HPDE6-E6E7 (cell line): ENCODE measurements at regions not wholly inside any gene's neighbourhood (a gene's known extent, or its start where the extent isn't known, plus 50 kb on each side); places are given as distances from the start of the nearest gene placed in this dataset.

ENCODE experiments used
- DNase-seq: peaks from one replicate; pipeline ENCODE4 v3.0.0; 2011; ENCODE audit warnings: missing footprints; ENCODE audit errors: extremely low spot score

DNA sequence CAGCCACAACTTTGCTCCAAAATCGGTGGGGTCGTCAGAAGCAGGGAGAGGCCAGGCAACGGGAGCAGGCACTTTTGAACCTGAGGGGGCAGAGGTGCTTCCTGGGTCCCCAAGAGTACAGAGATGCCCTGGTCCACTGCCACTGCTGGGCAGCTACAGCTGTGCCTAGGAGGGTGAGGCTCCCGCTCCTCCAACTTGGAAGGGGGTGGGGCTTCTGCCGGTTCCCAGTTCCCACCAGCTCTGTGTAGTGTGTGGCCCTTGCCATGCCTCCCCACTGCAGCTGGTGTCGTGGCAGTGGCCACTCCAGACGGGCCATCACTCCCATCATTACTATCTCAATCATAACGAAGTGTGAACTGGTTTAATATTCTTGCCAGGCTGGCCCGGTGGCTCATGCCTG is 1496.3 kb downstream of the PCDH7 start:
- DNase-seq = no peak

- DNase-seq = no peak
Observed at GRCh38 chr4:32219306-32220075, 1499.3 kb downstream of the PCDH7 start.

- peak; percentile 28 for DNase-seq
Observed at GRCh38 chr4:32226204-32226603, 1506.0 kb downstream of the PCDH7 start.

- DNase-seq = no peak
Observed at GRCh38 chr4:32226733-32227132, 1506.6 kb downstream of the PCDH7 start.

DNA sequence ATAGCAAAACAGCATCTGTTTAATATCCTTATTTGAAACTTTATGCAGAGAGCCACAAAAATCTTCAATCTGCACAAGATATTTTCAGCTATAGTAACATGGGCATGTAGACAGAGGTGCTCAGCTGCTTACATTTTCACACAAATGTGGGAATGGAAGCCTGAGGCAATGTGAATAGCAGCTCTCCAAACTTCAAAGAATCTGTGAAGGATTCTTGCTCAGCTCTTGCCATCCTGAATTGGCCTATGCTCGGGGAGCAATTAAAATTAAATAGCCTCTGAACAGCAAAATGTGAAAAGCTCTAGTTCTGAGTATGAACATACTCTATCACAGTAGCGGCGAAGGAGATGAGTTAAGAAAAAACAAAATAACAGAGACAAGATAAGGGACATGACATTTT is 1523.8 kb downstream of the PCDH7 start:
- no peak for DNase-seq

- no peak for DNase-seq
Observed at GRCh38 chr4:32249040-32249439, 1528.9 kb downstream of the PCDH7 start.

- no peak for DNase-seq
Observed at GRCh38 chr4:32251126-32251525, 1531.0 kb downstream of the PCDH7 start.

GRCh38 chr4:32251926-32252325 is 1531.8 kb downstream of the PCDH7 start:
- DNase-seq = no peak

DNA sequence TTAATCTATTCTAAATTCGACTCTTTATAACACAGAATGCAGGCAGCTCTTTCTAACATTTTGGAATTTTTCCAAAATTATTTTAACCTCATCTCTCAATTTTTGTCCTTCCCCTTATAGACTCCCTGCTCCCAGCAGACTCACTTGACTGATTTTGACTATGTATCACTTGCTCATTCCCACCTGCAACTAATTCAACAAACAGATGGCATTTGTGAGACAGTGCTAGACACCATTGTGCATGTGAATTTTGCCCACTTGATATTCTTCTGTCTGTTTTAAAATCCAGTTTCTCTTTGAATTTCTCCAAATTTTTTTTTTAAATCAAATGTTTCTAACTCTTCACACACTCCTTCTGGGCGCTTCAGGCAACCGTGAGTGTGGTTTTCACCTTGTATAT is 1534.0 kb downstream of the PCDH7 start:
- no peak for DNase-seq

DNA sequence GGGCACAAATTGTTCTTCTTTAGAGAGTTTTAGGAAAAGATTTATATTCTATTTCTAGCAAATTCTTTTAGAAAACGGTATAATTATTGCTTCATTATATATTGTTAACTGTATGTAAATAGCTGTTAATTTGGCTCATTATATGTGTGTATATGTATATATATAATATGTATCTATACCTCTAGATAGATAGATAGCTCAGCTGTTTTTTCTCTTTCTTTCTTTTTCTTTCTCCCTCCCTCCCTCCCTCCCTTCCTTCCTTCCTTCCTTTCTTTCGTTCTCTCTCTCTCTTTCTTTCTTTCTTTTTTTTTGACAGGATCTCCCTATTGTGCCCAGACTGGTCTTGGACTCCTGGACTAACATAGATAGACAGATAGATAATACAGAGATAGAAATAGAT is 1538.8 kb downstream of the PCDH7 start:
- DNase-seq = no peak

GRCh38 chr4:32261196-32261595 is 1541.0 kb downstream of the PCDH7 start:
- no peak for DNase-seq

DNA sequence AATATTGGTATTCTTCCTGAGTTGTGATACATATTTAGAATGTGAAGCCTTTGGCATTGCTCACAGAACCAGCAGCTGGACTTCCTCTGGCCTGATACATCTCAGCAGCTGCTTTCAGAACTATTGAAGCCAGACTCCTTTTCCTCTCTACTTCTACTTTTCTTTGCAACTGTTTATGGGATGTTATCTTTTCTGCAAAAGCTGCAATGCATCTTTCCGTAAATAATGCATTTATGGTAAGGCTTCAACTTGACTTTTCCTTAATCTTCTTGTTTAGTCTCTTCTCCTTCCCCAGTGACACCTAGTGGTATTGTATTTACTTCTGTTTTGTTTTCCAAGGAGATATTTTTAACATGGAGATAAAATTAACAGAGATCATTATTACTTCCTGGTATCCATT is 1548.7 kb downstream of the PCDH7 start:
- DNase-seq = peak; percentile 3

- no peak for DNase-seq
Observed at GRCh38 chr4:32290102-32290501, 1569.9 kb downstream of the PCDH7 start.

- no peak for DNase-seq
Observed at GRCh38 chr4:32318926-32319325, 1598.8 kb downstream of the PCDH7 start.

DNA sequence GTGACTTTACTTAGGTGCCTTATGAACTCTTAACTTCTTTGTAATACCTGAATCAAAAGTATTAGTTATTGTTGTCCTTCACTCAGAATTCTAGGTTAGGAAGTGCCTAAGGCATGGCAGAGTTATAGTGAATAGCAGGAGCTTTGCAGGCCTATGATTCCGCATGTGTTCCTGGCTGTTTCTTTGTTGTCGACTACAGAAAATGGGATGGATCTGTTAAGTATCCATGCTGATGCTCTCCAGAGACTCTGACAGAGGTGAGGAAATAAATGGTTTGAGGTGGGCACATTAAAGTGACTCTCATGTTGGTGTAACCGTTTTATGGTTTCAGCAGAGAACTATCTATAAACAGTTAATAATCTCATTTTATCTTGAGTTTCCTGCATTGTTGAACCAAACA is 1601.3 kb downstream of the PCDH7 start:
- no peak for DNase-seq

- no peak for DNase-seq
Observed at GRCh38 chr4:32334759-32335158, 1614.6 kb downstream of the PCDH7 start.

GRCh38 chr4:32337403-32337802 is 1617.2 kb downstream of the PCDH7 start:
- no peak for DNase-seq

DNA sequence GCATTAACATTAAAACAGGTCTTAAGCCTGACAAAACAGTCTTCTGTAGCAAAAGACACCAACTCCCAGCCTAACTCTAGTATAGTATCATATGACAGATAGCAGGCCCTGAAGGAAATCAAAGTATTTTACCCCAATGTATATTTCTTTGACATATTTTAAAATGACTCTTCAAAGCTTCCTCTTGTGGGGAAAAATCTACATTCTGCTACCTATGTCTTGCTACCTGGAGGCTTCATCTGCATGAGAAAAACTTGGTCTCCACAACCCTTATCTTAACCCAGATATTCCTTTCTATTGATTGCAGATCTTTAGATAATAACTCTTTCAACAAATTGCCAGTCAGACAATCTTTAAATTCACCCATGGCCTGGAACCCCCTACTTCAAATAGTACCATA is 1620.4 kb downstream of the PCDH7 start:
- no peak for DNase-seq

DNA sequence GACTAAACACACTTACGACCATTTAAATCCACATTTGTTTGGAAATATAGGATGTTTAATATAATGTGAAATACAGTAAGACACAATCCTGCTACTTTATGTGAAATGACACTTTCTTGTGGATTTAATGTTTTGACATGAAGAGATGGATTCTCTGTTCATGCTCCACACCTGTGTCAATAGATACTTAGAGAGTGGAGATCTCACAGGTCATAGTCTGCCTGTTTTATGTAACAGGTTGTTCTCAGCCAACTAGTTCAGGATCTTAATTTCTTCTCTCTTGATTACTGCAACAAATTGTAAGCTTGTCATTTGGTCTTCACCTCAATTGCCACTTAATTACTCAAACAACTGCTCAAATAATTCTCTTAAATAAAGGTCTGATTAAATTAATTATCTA is 1621.2 kb downstream of the PCDH7 start:
- no peak for DNase-seq

- DNase-seq = no peak
Observed at GRCh38 chr4:32342054-32342453, 1621.9 kb downstream of the PCDH7 start.

- DNase-seq = no peak
Observed at GRCh38 chr4:32349026-32349425, 1628.9 kb downstream of the PCDH7 start.

DNA sequence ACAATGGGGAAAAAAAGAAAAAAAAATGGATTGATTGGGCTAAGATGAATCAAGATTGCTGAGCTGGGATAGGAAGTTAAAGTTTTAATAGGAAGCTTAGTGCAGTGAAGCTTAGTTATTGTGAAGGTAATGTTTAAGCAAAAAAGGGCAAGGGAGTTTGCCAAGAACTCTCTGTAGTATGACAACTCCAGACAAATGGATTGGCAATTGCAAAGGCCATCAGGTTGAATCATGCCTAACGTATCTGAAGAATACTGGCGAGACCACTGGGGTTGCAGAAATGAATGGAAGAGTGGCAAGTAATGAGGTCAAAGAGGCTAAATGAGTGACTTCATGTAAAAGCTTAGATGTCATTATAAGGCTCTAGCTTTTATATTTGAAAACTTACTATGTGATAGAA is 1654.0 kb downstream of the PCDH7 start:
- no peak for DNase-seq

- no peak for DNase-seq
Observed at GRCh38 chr4:32393806-32394205, 1673.6 kb downstream of the PCDH7 start.

DNA sequence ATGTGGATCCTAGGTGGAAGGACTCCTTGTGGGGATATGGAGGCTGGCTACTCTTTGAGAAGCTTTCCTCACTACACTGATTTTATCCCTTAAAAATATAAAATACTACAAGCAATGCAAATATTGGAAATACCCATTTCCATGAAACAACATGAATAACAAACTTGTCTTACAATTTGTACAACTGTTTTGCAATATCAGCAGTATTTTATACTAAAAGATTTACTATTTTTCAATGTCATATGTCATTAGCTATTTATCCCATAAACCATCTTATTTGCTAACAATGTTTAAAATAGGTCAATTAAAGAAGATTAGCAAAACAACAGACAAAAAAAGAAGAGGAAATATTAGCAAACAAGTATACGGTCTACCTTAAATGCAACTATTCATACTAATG is 1674.1 kb downstream of the PCDH7 start:
- no peak for DNase-seq
